GM23338 (cell line): ENCODE measurements at regions not wholly inside any gene's neighbourhood (a gene's known extent, or its start where the extent isn't known, plus 50 kb on each side); places are given as distances from the start of the nearest gene placed in this dataset.

Experiments
- ATAC-seq: fragments of 200-7000 bp; cut with Tn5 transposase; 3 replicates; pipeline ENCODE4 v1.9.1; 2020
- DNase-seq: peaks from one replicate; pipeline ENCODE4 v3.0.0-alpha.2; 2015; ENCODE audit warnings: low spot score
- H2AFZ ChIP-seq: fragments of 200-600 bp; sonication (generic); 2 replicates; pipeline ENCODE4 v1.8.0; 2016; ENCODE audit warnings: antibody characterized with exemption, mild to moderate bottlenecking, moderate library complexity
- H3F3A ChIP-seq: fragments of 200-600 bp; sonication (generic); replicated peaks from 2 replicates; pipeline ENCODE4 v1.8.0; 2017; ENCODE audit warnings: antibody characterized with exemption, mixed run types, low read depth
- H3K27ac ChIP-seq: fragments of 200-600 bp; sonication (generic); 2 replicates; pipeline ENCODE4 v1.6.1; 2016; ENCODE audit warnings: low read depth
- H3K27me3 ChIP-seq: fragments of 200-600 bp; sonication (generic); 2 replicates; pipeline ENCODE4 v1.8.0; 2016; ENCODE audit warnings: mild to moderate bottlenecking, mixed run types, moderate library complexity; ENCODE audit not compliant: insufficient read depth
- H3K36me3 ChIP-seq: fragments of 200-600 bp; sonication (generic); 2 replicates; pipeline ENCODE4 v1.8.0; 2016; ENCODE audit warnings: mild to moderate bottlenecking; ENCODE audit not compliant: insufficient read depth
- H3K4me1 ChIP-seq: fragments of 200-600 bp; sonication (generic); 2 replicates; pipeline ENCODE4 v1.8.0; 2016; ENCODE audit warnings: mild to moderate bottlenecking, moderate library complexity; ENCODE audit not compliant: insufficient read depth
- H3K4me2 ChIP-seq: fragments of 200-600 bp; sonication (generic); 2 replicates; pipeline ENCODE4 v1.7.1; 2017; ENCODE audit warnings: mixed run types
- H3K4me3 ChIP-seq: fragments of 200-600 bp; sonication (generic); 2 replicates; pipeline ENCODE4 v1.6.1; 2016; ENCODE audit warnings: mixed run types
- H3K79me2 ChIP-seq: fragments of 200-600 bp; sonication (generic); replicated peaks from 2 replicates; pipeline ENCODE4 v1.8.0; 2017; ENCODE audit warnings: mild to moderate bottlenecking; ENCODE audit not compliant: insufficient read depth
- H3K9me2 ChIP-seq: fragments of 200-600 bp; sonication (generic); 2 replicates; pipeline ENCODE4 v1.8.0; 2017; ENCODE audit not compliant: insufficient read depth
- H4K20me1 ChIP-seq: fragments of 200-600 bp; sonication (generic); replicated peaks from 2 replicates; pipeline ENCODE4 v1.8.0; 2017; ENCODE audit warnings: mild to moderate bottlenecking; ENCODE audit not compliant: insufficient read depth
- H3K27ac Mint-ChIP-seq: 2 replicates; pipeline ENCODE4 v1.8.0; 2020; ENCODE audit warnings: inconsistent platforms, mild to moderate bottlenecking, moderate library complexity, mixed read lengths
- H3K27me3 Mint-ChIP-seq: 3 replicates; pipeline ENCODE4 v1.8.0; 2022; ENCODE audit warnings: low read depth, mild to moderate bottlenecking, moderate library complexity, mixed read lengths, inconsistent platforms; ENCODE audit not compliant: insufficient read depth, poor library complexity
- H3K36me3 Mint-ChIP-seq: 3 replicates; pipeline ENCODE4 v1.8.0; 2021; ENCODE audit warnings: low read depth, mild to moderate bottlenecking, inconsistent platforms, moderate library complexity, mixed read lengths
- H3K4me1 Mint-ChIP-seq: 3 replicates; pipeline ENCODE4 v1.8.0; 2020; ENCODE audit warnings: mild to moderate bottlenecking, inconsistent platforms, mixed read lengths
- H3K4me3 Mint-ChIP-seq: 3 replicates; pipeline ENCODE4 v1.8.0; 2021; ENCODE audit warnings: moderate library complexity, mild to moderate bottlenecking, inconsistent platforms, mixed read lengths
- H3K9me3 Mint-ChIP-seq: 3 replicates; pipeline ENCODE4 v1.8.0; 2020; ENCODE audit warnings: moderate library complexity, mild to moderate bottlenecking, inconsistent platforms, mixed read lengths
- CREB1 ChIP-seq: fragments of 250-450 bp; sonication (Bioruptor Pico); IDR thresholded peaks from 2 replicates; pipeline ENCODE4 v1.5.0; 2020; ENCODE audit warnings: low read depth, mild to moderate bottlenecking, moderate library complexity
- CTCF ChIP-seq, 2 experiments: fragments of 200-600 bp in 1 of 2; sonication (generic) in 1 of 2; conservative IDR thresholded peaks; 2 replicates each; pipeline versions ENCODE4 v1.5.1 to v1.6.1; 2016 to 2017; ENCODE audit warnings: antibody characterized with exemption in 2 of 2, low read depth in 2 of 2, mild to moderate bottlenecking in 2 of 2, moderate library complexity in 1 of 2
- ETS1 ChIP-seq: IDR thresholded peaks from 2 replicates; pipeline ENCODE4 v1.6.1; 2016; ENCODE audit warnings: antibody characterized with exemption
- EZH2 ChIP-seq: fragments of 200-600 bp; sonication (generic); IDR thresholded peaks from one replicate; pipeline ENCODE4 v1.8.0; 2017; ENCODE audit warnings: antibody characterized with exemption, mild to moderate bottlenecking, low read depth; ENCODE audit not compliant: unreplicated experiment
- JUNB ChIP-seq: IDR thresholded peaks from one replicate; pipeline ENCODE4 v1.6.1; 2016; ENCODE audit warnings: antibody characterized with exemption; ENCODE audit not compliant: unreplicated experiment
- NANOG ChIP-seq: IDR thresholded peaks from 2 replicates; pipeline ENCODE4 v1.6.1; 2016; ENCODE audit warnings: antibody characterized with exemption, borderline replicate concordance
- POLR2AphosphoS5 ChIP-seq: IDR thresholded peaks from 2 replicates; pipeline ENCODE4 v1.6.1; 2016; ENCODE audit warnings: antibody characterized with exemption, low read depth
- REST ChIP-seq: IDR thresholded peaks from one replicate; pipeline ENCODE4 v1.6.1; 2018; ENCODE audit warnings: antibody characterized with exemption; ENCODE audit not compliant: unreplicated experiment
- STAT1 ChIP-seq: IDR thresholded peaks from one replicate; pipeline ENCODE4 v1.6.1; 2016; ENCODE audit warnings: antibody characterized with exemption; ENCODE audit not compliant: unreplicated experiment
- ZNF114 ChIP-seq: fragments of 250-450 bp; sonication (Bioruptor Pico); IDR thresholded peaks from 2 replicates; pipeline ENCODE4 v1.5.0; 2020; ENCODE audit warnings: mild to moderate bottlenecking, moderate library complexity
- ZNF331 ChIP-seq: fragments of 250-450 bp; sonication (Bioruptor Pico); IDR thresholded peaks from 2 replicates; pipeline ENCODE4 v1.5.0; 2020; ENCODE audit warnings: low read depth, mild to moderate bottlenecking, moderate library complexity
- ZNF462 ChIP-seq: fragments of 250-450 bp; sonication (Bioruptor Pico); IDR thresholded peaks from 2 replicates; pipeline ENCODE4 v1.5.0; 2020; ENCODE audit warnings: mild to moderate bottlenecking, moderate library complexity

GRCh38 chr12:92029136-92029535 is 116.5 kb downstream of the BTG1 start:
- Histone ChIP-seq H2AFZ (no peak overlapping the region; the same call in 1 of the 2 replicates), H3K79me2 (no peaks in the 10 kb centered on the region), H3K9me2 (peaks cover 6% of the 10 kb centered on the region; the same call in 1 of the 2 replicates), H3K27me3 (no peaks in the 10 kb centered on the region), H3K27ac (no peak overlapping the region), H3K4me1 (peaks cover 3% of the 10 kb centered on the region; the same call in 1 of the 2 replicates), H4K20me1 (no peaks in the 10 kb centered on the region), H3K4me2 (no peak overlapping the region), H3F3A (no peaks in the 10 kb centered on the region), H3K36me3 (no peaks in the 10 kb centered on the region), H3K4me3 (no peak overlapping the region)
- Mint-ChIP-seq H3K4me3 (no peak overlapping the region), H3K27me3 (no peaks in the 10 kb centered on the region), H3K36me3 (no peaks in the 10 kb centered on the region), H3K9me3 (no peaks in the 10 kb centered on the region; the same call in 2 of the 3 replicates), H3K27ac (no peak overlapping the region), H3K4me1 (peaks cover 16% of the 10 kb centered on the region)
- ATAC-seq (no peak), DNase-seq (no peak)
- TF ChIP-seq ZNF114 (CRISPR knock-in tag) (no peak), CTCF (conservative IDR thresholded peaks at IDR 0.05; ENCODE audit: low read depth in 2 of 2) (no peak), ETS1 (no peak), ZNF462 (CRISPR knock-in tag) (no peak), EZH2 (no peak), NANOG (no peak), ZNF331 (CRISPR knock-in tag) (no peak), REST (no peak), CREB1 (no peak), JUNB (no peak), STAT1 (no peak), POLR2AphosphoS5 (no peak)
